HG03064 (cell line): ENCODE measurements at regions not wholly inside any gene's neighbourhood (a gene's known extent, or its start where the extent isn't known, plus 50 kb on each side); places are given as distances from the start of the nearest gene placed in this dataset.
A peak's percentile ranks its signal among the peaks of the same experiment; 100 is the strongest.

Experiments
- ATAC-seq: cut with Tn5 transposase; IDR thresholded peaks from one replicate; pipeline ENCODE4 v1.9.1; 2021; ENCODE audit warnings: low read depth; ENCODE audit not compliant: unreplicated experiment

DNA sequence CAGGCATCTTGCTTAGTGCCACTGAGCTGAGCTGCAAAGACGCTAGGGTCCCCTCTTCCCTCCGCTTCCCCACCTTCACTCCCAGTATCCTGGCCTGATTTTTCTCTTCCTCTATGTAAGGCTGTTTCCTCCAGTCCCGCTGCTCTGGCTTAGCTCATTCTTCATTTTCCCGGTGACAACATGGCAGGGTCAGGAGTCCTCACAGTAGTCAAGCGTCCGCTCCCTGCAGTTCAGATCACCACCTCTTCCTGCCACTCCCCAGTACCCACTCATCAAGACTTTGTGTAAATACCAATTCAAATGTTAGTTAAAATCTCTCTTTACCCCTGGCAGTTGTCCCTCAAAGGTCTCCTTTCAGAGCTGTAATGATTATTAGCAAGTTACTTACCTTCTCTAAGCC lies 650.4 kb upstream of the CELF2 start:
- ATAC-seq: no peak

DNA sequence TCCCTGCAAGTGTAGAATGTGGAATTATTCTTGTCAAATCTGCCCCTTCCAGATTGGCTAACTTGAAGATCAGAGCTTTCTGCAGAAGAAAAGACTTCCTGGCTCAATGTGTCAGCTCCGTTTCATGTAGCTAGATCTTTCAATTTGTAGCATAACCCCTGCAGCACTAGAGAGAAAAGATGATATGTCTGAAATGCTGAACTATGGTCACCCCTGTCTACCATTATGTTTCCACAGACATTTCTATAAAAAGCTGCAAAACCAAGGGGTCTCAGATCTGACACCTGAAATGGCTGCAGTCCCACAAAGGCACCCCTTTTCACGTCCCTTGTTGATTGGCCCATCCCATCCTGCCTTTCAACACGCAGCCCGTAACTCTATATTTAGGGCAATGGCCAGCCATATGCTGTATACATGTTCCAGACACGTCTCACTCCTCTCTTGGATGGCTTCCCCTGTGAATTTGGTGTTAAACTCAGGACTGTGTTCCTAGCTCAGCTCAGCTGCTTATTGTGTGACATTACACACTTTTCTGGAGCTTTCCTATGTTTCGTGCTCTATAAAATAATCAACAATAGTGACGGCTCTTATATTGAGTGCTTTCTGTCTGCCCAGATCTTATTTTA lies 648.6 kb upstream of the CELF2 start:
- ATAC-seq: no peak

DNA sequence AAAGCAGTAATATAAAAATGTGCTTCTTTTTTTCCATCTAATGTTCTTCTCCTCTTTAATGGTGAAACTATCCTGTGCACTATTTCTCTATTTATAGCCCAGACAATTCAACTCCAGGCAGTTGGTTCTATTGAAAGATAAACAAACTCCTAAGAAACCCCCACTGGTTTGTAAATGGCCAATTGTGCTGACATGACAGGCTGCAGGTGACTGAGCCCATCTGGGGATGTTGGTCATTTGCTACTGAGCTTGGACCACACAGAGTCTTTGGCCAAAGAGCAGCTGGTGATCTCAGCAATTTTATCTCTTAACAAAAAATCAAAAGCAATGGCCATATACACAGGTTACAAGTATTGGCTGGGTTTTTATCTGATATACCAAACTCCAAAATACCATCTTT lies 631.8 kb upstream of the CELF2 start:
- no peak for ATAC-seq

DNA sequence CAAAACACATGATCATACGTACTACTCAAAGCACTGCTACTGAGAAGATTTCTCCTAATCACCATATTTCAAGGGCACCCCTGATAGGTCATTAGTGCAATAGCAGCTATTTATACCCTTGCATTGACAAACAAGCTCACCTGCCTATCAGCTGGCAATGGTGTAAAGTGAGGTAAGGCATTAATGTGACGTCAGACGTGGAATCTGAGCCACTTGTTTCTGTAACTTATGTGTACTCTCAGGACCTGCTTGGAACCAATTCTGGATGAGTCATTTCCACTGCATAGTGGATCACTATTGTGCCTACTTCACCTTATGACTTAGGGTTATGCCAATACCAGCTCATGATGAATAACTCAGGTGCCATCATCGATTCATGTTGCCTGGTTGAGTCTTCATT lies 628.5 kb upstream of the CELF2 start:
- no peak for ATAC-seq

DNA sequence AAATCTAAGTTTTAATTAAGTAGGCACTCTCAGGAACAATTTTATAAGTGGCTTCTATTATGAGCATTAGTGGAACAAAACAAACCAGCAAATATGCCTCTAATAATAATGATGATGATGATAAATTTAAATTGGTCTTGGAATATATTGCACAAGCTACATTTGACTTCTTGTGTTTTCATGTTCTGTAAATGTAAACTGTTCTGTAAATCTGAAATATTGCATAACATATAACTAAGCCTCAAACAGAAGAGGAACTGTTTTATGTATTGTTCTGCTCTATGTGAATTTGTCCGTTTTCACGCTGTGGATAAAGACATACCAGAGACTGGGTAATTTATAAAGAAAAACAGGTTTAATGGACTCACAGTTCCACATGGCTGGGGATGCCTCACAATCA lies 625.2 kb upstream of the CELF2 start:
- no peak for ATAC-seq

DNA sequence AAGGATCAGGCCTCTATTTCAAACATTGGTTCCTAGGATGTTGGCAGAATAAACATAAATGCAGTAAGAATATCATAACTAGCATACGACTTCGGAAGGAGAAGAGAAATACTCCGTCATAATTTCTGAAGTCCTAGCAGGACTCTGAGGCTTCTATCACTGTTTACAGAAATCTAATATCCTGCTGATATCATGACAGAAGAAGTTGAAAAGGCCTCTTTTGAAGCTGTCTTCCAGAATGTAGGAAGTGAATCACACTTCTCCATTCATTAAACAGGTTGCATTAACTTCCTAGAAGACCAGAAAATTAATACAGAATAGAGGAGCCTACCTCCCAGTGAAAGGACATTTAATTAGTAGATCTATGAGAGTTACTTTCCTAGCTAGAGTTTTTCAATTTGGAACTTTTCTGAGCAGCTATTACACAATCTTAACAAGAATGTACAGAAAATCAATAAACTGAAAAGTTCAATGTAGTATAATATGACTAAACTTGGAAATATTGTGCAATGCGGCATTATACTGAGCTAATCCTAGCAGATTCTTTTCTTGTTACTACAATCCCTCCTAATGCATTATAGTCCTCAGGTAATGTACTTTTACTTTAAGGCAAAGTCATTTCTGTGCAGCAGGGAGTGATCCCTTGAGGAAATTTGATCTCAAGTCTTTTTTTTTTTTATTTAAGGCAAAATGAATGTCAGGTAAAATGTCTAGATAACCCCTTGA lies 622.6 kb upstream of the CELF2 start:
- no peak for ATAC-seq

DNA sequence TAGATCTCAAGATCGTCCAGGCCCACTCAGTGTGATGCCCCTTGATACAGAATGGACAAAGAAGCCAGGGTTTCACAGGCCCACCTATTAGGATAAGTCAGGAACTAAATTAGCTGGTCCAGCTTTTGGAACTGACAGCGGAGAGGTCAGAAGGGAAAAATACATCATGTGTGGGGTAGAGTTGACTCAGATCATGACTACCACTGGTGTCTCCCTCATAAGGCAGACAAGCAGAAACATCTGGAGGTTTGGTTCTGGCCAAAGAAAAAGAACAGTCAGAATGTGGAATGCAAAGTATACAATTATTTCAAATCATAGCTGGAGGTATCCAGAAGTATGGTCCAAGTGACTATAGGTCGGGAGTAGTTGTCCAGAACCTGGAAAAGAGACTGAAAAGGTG lies 621.1 kb upstream of the CELF2 start:
- no peak for ATAC-seq

DNA sequence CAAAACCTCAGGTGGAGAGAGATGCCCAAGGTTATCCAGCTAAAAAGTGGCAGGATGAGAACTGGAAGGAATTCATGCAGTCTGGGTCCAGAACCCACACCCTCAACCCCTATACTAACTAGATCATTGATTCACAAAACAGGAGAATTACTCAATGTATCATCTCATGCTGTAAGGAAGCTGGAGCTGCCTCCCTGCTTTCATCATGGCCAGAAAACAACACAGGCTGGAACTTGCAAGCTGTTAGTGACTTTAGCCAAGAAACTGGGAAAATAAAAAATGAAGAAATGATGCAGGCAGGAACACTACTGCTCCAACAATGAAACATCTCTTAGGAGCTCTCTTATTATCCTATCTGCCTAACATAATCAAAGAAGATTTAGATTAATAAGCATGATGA lies 619.8 kb upstream of the CELF2 start:
- no peak for ATAC-seq

DNA sequence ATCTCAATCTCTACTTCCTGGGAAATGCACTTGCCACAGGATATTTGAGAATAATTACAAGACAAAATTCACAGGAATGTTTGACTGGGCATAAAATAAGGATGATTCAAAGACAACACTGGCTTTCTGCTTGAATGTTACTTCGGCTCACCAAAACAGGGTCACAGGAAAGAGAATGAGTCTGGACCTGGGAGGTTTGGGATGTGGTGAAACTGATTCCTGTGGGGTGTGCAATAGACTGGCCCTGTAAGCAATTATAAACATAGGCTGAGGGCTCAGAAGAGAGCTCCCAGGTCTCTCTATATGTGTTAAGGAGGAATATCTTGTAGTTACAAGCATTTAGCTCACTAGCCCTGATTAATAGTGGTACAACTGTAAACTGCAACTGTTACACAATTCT lies 613.9 kb upstream of the CELF2 start:
- ATAC-seq: no peak

DNA sequence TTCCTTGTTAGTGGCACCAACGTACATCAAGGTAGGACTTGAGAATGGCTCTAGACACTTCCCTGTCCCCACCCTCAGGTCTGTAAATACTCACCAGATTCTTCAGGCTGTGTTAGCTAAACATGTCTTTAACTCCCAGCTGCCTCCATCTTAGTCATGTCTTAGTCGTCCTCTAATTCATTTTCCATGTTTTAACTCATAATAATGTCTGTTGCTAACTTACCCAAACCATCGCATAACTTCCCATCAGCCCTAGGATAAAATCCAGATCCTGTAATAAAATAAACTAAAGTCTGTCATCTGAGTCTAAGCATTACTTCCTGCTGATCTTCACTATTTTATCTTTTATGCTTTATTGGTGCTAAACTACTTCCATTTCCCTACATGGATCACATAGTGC lies 600.0 kb upstream of the CELF2 start:
- no peak for ATAC-seq

DNA sequence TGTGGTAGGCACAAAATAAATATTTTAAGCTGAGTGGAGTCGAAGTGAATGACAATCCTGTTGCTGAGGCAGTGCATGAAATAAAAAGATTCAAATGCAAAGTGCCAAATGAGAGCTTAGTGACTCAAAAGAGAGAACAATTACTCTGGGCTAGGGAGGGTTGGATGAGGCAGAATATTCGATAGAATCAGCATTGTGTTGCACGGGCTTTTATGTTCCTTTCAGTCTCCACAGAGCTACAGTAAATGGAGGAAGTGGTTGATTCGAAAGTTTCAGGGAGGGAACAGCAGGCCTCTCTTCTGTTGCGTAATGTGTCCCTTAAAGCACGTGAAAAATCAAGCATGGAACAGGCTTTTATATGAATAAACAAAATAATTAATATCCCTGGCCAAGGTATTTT lies 599.3 kb upstream of the CELF2 start:
- ATAC-seq: peak; percentile 99

DNA sequence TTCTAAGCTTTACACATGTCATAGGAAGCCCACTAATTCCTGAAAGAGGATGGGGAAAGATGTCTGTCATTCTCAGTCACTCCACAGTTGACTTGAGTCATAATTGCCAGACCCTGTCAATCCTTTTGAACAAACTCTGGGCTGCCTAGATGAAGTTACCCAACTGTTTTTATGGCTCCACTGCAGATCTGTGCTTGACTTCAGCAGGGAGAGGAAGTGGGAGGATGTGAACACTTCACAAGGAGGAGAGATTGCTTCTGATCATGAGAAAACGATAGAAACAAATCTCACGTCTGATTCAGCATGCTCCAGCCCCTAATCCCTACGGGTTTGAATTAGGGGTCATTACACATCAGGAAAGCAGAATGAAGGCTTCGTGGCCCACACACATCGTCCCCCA lies 596.6 kb upstream of the CELF2 start:
- no peak for ATAC-seq

DNA sequence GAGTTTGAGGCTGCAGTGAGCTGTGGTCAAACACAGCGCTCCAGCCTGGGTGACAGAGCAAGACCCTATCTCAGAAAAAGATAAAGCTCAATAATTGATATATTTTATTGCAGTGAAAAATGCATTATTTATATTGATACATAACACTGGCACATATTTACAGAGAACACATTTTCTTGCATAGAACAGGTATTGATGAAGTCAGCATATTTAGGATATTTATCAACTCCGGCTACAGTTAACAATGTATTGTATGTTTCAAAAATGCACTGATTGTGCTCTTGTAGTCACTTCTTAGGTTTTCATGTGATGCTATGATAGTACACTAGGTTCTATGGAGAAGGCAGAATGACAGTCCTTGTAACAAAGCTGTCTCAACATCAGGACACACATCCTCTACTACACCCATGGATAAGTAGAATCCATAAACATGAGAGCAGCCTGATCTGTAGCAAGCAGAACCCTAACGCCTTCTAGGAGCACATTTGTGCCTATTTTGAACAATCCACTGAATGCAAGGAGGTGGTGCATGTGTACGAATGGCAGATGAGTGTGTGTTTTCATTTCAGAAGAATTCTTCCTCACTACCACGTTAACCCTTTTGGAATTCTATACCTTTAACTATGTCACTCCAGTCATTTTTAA lies 586.1 kb upstream of the CELF2 start:
- no peak for ATAC-seq

DNA sequence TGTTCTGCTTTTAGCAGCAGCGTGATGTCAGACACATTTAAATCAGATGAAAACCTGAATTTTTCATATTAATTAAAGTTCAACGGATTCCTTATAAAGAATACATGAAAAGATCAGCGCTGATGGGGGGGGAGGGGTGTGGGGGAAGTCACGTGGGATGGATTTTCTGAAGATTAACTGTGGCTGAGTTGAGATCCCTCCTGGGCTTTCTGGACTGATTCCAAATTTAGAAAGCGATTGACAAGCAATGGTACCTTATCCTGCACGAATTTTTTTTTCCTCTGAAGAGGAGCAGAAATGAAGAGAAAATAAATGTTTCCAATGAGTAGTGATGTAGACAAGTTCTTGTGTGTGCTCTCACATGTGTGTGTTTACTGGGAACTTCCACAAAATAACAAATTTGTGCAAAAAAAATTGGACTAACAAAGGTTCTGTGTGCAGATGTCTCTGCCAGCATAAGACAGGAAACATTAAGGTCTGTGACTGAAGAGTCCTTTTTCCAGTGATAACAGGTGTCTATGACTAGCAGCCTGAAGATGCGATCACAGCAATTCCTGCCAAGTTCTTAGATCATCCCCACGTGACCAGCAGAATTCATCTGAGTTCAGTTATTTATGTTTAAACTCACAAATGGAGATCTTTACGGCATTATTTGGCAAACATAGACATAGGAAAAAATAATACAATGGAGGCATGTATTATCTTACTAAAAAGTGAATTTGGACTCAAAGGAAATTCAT lies 585.2 kb upstream of the CELF2 start:
- ATAC-seq: no peak

DNA sequence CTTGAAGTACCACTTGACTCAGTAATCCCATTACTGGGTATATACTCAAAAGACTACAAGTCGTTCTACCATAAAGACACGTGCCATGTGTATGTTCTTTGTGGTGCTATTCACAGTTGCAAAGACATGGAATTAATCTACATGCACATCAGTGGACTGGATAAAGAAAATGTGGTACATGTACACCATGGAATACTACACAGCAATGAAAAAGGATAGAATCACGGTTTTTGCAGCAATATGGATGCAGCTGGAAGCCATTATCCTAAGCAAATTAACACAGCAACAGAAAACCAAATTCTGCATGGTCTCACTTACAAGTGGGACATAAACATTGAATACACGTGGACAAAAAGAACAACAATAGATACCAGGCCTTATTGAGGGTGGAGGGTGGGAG lies 583.4 kb upstream of the CELF2 start:
- ATAC-seq: no peak

DNA sequence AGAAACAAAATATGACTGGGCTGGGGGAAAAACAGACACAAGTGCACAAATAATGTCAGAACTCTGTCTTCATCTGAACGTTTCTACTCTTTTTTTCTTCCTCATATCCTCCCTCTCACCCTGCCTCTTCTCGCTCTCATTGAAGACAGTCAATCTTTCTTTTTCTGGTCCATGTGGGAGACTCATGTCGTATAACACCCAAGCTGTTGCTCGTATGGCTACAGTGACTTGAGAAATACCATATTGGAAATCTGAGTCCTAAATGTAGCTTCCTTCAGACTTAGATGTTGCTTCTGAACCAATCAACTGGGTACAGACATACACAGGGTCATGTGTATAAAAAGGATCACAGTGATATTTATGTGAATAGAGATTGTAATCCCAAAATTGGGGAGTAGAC lies 579.8 kb upstream of the CELF2 start:
- ATAC-seq: no peak

DNA sequence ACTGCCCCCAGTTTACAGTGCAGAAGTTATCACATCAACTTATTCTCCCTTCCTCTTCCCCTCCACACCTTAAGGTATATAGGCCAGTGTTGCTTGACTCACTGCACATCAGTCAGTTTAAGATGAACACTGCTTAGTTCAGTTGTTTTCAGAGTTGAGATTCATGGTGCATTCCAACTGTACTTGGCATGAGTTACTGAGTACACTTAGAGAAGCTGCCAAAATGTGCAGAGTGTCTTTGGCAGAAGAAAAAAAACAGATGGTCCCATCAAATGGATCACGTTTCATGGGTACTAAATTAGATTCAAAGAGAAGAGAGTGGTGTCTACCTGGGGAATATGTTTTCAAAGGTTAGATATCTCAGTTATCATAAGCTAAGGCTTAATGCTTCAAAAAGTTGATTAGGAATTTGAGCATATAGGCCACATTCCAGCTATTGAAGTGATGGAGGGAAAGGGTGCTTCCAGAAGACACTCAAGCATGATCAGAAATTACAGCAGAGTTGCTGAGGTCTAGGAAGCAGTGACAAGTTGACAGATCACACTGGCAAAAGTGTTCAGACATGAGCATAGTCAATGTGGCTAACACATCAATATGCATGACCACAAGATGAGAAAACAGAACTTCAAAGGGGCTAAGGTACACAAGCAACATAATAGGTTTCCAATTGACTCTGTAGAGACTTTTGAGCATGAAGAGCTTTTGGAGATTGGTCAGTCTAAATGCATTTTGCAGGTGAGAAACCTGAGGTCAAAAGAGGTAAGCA lies 579.2 kb upstream of the CELF2 start:
- no peak for ATAC-seq

DNA sequence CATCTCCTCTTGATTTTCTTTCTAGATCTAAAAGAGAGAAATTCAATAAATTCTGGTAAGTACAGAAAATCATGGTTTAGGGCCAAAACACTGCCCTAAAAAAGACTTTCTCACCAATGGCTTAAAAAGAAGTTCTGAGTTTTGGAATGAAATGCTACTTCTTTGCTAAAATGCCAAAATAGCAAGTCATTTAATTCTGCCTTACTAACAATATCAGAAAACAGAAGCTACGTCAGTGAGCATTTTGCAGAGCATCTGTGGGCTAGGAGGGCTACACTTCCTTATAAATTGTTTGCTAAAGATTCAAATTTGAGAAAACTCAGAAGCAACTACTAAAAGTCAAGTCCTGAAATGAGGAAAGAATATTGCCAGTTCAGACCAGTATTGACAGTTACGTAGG lies 560.8 kb upstream of the CELF2 start:
- no peak for ATAC-seq

DNA sequence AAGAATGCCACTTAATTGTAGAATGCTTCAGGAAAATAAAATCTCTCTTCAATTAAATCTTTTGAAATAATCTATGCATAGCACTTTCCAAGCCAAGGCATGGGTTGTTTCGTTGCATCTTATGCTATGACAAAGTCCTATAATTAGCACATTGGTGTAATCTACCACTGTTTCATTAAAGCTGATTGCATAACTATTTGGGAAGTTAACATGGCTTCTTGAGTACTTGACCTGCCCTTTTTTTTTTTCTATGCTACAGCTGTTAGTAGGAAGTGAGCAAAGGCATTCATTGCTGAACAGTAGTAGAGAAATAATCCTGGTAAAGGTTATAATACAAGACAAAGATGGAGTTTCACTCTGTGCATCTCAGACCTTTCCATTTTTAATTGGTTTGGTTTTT lies 557.2 kb upstream of the CELF2 start:
- ATAC-seq: no peak

DNA sequence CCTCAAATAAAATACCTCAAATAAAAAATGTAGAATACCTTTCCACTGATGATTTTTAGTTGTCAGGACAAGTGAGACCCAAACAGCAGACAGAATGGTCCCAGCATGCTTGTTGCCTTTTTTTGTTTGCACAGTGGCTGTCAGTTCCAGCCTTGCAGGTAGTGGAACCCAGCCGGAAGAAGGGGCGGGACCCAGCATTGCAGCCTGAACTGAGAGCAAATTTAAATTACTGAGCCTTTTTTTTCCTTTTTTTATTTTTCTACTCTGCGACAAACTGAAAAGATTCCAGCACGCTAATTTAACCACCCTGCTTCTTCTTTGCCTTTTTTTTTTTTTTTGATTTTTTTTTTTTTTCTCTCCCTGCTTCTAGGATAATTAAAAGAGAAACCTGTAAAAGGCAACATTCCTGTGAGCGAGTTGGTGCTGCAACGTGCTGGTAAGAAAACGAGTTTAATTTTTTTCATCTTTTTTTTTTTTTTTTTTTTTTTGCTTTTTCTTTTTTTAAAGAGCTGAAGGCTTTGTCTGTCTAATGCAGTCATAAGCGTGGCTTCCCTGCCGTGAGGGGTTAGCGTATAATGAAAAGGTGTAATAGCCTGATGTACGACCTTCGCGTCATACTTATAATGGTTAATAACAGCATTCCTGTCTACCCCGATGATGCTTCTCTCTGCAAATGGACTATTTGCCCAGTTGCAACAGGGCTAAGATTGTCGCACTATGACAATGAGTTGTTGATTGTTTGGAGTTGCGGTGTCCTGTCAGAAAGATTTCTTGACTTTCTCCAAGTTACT lies 555.3 kb upstream of the CELF2 start:
- ATAC-seq: no peak
